Heart left ventricle (tissue), 16 donors: ENCODE measurements at regions not wholly inside any gene's neighbourhood (a gene's known extent, or its start where the extent isn't known, plus 50 kb on each side); places are given as distances from the start of the nearest gene placed in this dataset.

ENCODE experiments used
- ATAC-seq, 4 donors: fragments of 200-7000 bp; cut with Tn5 transposase; one replicate each; pipeline ENCODE4 v1.9.1; 2020 to 2022; ENCODE audit warnings: moderate library complexity in 4 of 4, mild to moderate bottlenecking in 3 of 4, moderate number of reproducible peaks in 1 of 4
- DNase-seq, 5 donors: peaks; one replicate each; pipeline ENCODE4 v3.0.0-alpha.2; 2020
- H3K27ac ChIP-seq, 12 donors: fragments of 200-600 bp; sonication (generic) in 4 of 12; one replicate each; pipeline versions ENCODE4 v1.5.0 to v1.8.0; 2016 to 2022; ENCODE audit warnings: mild to moderate bottlenecking in 2 of 12
- H3K27me3 ChIP-seq, 9 donors: fragments of 200-600 bp; sonication (generic) in 2 of 9; one replicate each; pipeline versions ENCODE4 v1.5.1 to v1.8.0; 2016 to 2022; ENCODE audit warnings: mild to moderate bottlenecking in 3 of 9
- H3K36me3 ChIP-seq, 9 donors: fragments of 200-600 bp; sonication (generic) in 2 of 9; one replicate each; pipeline versions ENCODE4 v1.5.0 to v1.8.0; 2018 to 2022; ENCODE audit warnings: mild to moderate bottlenecking in 2 of 9
- H3K4me1 ChIP-seq, 12 donors: fragments of 200-600 bp; sonication (generic) in 4 of 12; one replicate each; pipeline versions ENCODE4 v1.5.0 to v1.8.0; 2016 to 2022; ENCODE audit warnings: mild to moderate bottlenecking in 3 of 12
- H3K4me3 ChIP-seq, 12 donors: fragments of 200-600 bp; sonication (generic) in 4 of 12; one replicate each; pipeline versions ENCODE4 v1.5.0 to v1.8.0; 2017 to 2022; ENCODE audit warnings: mild to moderate bottlenecking in 9 of 12, moderate library complexity in 4 of 12
- H3K9me3 ChIP-seq, 12 donors: fragments of 200-600 bp; sonication (generic) in 4 of 12; one replicate each; pipeline versions ENCODE4 v1.5.0 to v1.8.0; 2016 to 2022; ENCODE audit warnings: mild to moderate bottlenecking in 1 of 12
- CTCF ChIP-seq, 12 donors: fragments of 200-600 bp; sonication (generic) in 4 of 12; IDR thresholded peaks; one replicate each; pipeline versions ENCODE4 v1.5.0 to v1.8.0; 2018 to 2022; ENCODE audit warnings: antibody characterized with exemption in 12 of 12, mild to moderate bottlenecking in 5 of 12
- POLR2A ChIP-seq, 2 donors: fragments of 450-650 bp; IDR thresholded peaks; one replicate each; pipeline ENCODE4 v1.6.1; 2017; ENCODE audit warnings: antibody characterized with exemption in 2 of 2, mild to moderate bottlenecking in 2 of 2, moderate library complexity in 2 of 2
- WGBS, 4 donors: extraction: QIAGEN DNeasy Blood & Tissue Kit in 2 of 4; methylation state at CpG; one replicate each; pipeline versions ENCODE4 v1.1.5 to v1.1.7; 2013 to 2018; 5-methylcytosine and 5-hydroxymethylcytosine counted together
- intact Hi-C, 10 donors: fragments of 100-400 bp; cut with DNase I; formaldehyde crosslinking; loops; one replicate each; pipeline versions ENCODE4 v1.11.1 to v1.14.2; 2022
- donor health status: ischemic (EF 13 %, LVEDD 7.1; RV severe dilation, severe dysfunction).
- donor health status: healthy with polysubstance abuse.
- donor health status: DM: no; HTN: yes; CAD: no.
- donor health status: DM: no; HTN: no; CAD: no.
- donor health status: ischemic (EF 25% LVEDD 6.9; RV normal size, moderate dysfunction).
- donor health status: ischemic (EF 25% LVEDD 5.7; RV mildly dilated, moderate dysfunction).
- donor health status: healthy.
- donor health status: DM: yes; HTN: yes; CAD: no.
- donor health status: ischemic (EF 35%, LVEDD 5.7; RV mildly dilated, moderate dysfunction).
- donor health status: nonischemic (EF 11% LVEDD 7.7; RV severe dilation, severe dysfunction).
- donor health status: DM: yes; HTN: yes; CAD: no.
- donor health status: PGD.
- donor health status: ischemic (EF 29% LVEDD 5.4; RV normal size, mild dysfunction).
- donor health status: nonischemic (EF 23%, LVEDD 6.1; RV moderate dilation, normal function).

GRCh38 chr4:14916554-14917297 is 85.6 kb upstream of the CPEB2 start:
- Histone ChIP-seq H3K4me1 (peaks cover 0 to 12% (median 5%) of the 10 kb centered on the region in 12 donors), H3K27ac (peak overlapping the region in 11 of 12 donors; percentile 50 to 88 (median 76)), H3K36me3 (no peaks in the 10 kb centered on the region), H3K9me3 (no peaks in the 10 kb centered on the region), H3K4me3 (no peak overlapping the region), H3K27me3 (no peaks in the 10 kb centered on the region)
- DNase-seq = peak in 4 of 5 donors; percentile 24 to 51 (median 36)
- no peak for TF ChIP-seq CTCF (IDR thresholded peaks at IDR 0.05)
- no peak for TF ChIP-seq POLR2A (IDR thresholded peaks at IDR 0.05)
- ATAC-seq = peak; percentile 87 to 95 (median 90)
- 34 to 42% (median 35%) methylated on average over 7 of the region's 7 CpGs for WGBS, 4 donors
- intact Hi-C loops = loop anchor here in 2 of 10 donors (2.0 to 5.0 kb wide), 3 partner anchors 79 to 86 kb away; partner anchors contain the start of gene CPEB2 (in 1 of the 2)

GRCh38 chr4:14917298-14917633 is 85.0 kb upstream of the CPEB2 start:
- Histone ChIP-seq H3K9me3 (no peaks in the 10 kb centered on the region), H3K4me1 (peaks cover 0 to 12% (median 5%) of the 10 kb centered on the region in 12 donors), H3K4me3 (no peak overlapping the region), H3K27me3 (no peaks in the 10 kb centered on the region), H3K36me3 (no peaks in the 10 kb centered on the region), H3K27ac (peak overlapping the region in 11 of 12 donors; percentile 50 to 88 (median 76))
- peak in 1 of 5 donors; percentile 24 for DNase-seq
- TF ChIP-seq CTCF (IDR thresholded peaks at IDR 0.05) = no peak
- TF ChIP-seq POLR2A (IDR thresholded peaks at IDR 0.05) = no peak
- 10 to 36% (median 13%) methylated on average over 1 of the region's 1 CpG for WGBS, 4 donors
- intact Hi-C loops = loop anchor here in 2 of 10 donors (2.0 to 5.0 kb wide), 3 partner anchors 80 to 86 kb away; partner anchors contain the start of gene CPEB2 (in 1 of the 2)
- peak; percentile 32 to 59 (median 49) for ATAC-seq

- Histone ChIP-seq H3K27me3 (no peaks in the 10 kb centered on the region), H3K4me1 (peaks cover 0 to 12% (median 5%) of the 10 kb centered on the region in 12 donors), H3K36me3 (no peaks in the 10 kb centered on the region), H3K9me3 (no peaks in the 10 kb centered on the region), H3K27ac (peak overlapping the region in 4 of 12 donors; percentile 71 to 86 (median 78)), H3K4me3 (no peak overlapping the region)
- WGBS, 4 donors = 47 to 68% (median 50%) methylated on average over 4 of the region's 4 CpGs
- DNase-seq (no peak), ATAC-seq (no peak)
- TF ChIP-seq POLR2A (IDR thresholded peaks at IDR 0.05) = no peak
- TF ChIP-seq CTCF (IDR thresholded peaks at IDR 0.05) = no peak
- intact Hi-C loops = loop anchor here in 2 of 10 donors (5.0 kb wide), 2 partner anchors 81 to 86 kb away; no protein-coding TSS in a partner anchor
Measured at GRCh38 chr4:14918336-14918735, 83.9 kb upstream of the CPEB2 start.

GRCh38 chr4:14919785-14920184 is 82.5 kb upstream of the CPEB2 start:
- Histone ChIP-seq H3K4me3 (no peak overlapping the region), H3K27me3 (no peaks in the 10 kb centered on the region), H3K4me1 (peaks cover 0 to 12% (median 5%) of the 10 kb centered on the region in 12 donors), H3K27ac (no peak overlapping the region), H3K36me3 (no peaks in the 10 kb centered on the region), H3K9me3 (no peaks in the 10 kb centered on the region)
- DNase-seq (no peak), ATAC-seq (no peak)
- 90 to 98% (median 94%) methylated on average over 7 of the region's 7 CpGs for WGBS, 4 donors
- TF ChIP-seq CTCF (IDR thresholded peaks at IDR 0.05) (no peak), POLR2A (IDR thresholded peaks at IDR 0.05) (no peak)
- intact Hi-C loops = loop anchor here in 2 of 10 donors (5.0 kb wide), 2 partner anchors 82 to 87 kb away; no protein-coding TSS in a partner anchor
